ENCODE measurements at regions not wholly inside any gene's neighbourhood (a gene's known extent, or its start where the extent isn't known, plus 50 kb on each side); places are given as distances from the start of the nearest gene placed in this dataset.

- no peak for TF ChIP-seq CTCF (IDR thresholded peaks at IDR 0.05; ENCODE audit: poor library complexity)
- no peak for TF ChIP-seq EZH2phosphoT487 (IDR thresholded peaks at IDR 0.05; ENCODE audit: low read depth, severe bottlenecking, unreplicated experiment)
These were observed 186.7 kb upstream of the SIX2 start for GRCh38 chr2:45195916-45196315.
